ENCODE measurements at regions not wholly inside any gene's neighbourhood (a gene's known extent, or its start where the extent isn't known, plus 50 kb on each side); places are given as distances from the start of the nearest gene placed in this dataset.

GRCh38 chr16:86335266-86336172 is 174.8 kb upstream of the FOXF1 start:
- TF ChIP-seq POLR2A (IDR thresholded peaks at IDR 0.05; ENCODE audit: low read depth, low read length) (no peak), CTCF (IDR thresholded peaks at IDR 0.05; ENCODE audit: extremely low read depth in 1 of 2, insufficient read depth in 1 of 2, low read depth in 1 of 2, low read length in 2 of 2) (no peak), POLR2AphosphoS5 (IDR thresholded peaks at IDR 0.05; ENCODE audit: insufficient read depth, low read depth, low read length) (no peak), EZH2 (IDR thresholded peaks at IDR 0.05; ENCODE audit: borderline replicate concordance, low read depth, low read length, severe bottlenecking) (no peak)

Measured in endothelial cell of umbilical vein (primary cell).